ENCODE measurements at regions not wholly inside any gene's neighbourhood (a gene's known extent, or its start where the extent isn't known, plus 50 kb on each side); places are given as distances from the start of the nearest gene placed in this dataset.
A peak's percentile ranks its signal among the peaks of the same experiment; 100 is the strongest.

GRCh38 chr10:9709849-9710248 is 1307.8 kb upstream of the CELF2 start:
- Histone ChIP-seq H2BK5ac (ENCODE audit: low read depth, low read length, poor library complexity, severe bottlenecking) (no peak overlapping the region), H3K79me1 (ENCODE audit: low read depth in 1 of 2, low read length in 2 of 2) (no peaks in the 10 kb centered on the region), H4K8ac (ENCODE audit: low read depth in 2 of 2, low read length in 2 of 2) (peak overlapping the region in 1 of 2 experiments; percentile 40; a peak in 2 of 4 replicates), H4K5ac (ENCODE audit: low read depth, low read length) (no peak overlapping the region), H2AFZ (replicated peaks; ENCODE audit: low read length, poor library complexity) (no peak overlapping the region), H4K91ac (ENCODE audit: insufficient read depth, low read depth, low read length) (no peak overlapping the region), H2BK15ac (ENCODE audit: low read depth, low read length) (no peak overlapping the region), H3K27ac (ENCODE audit: insufficient read depth, low read length) (no peak overlapping the region), H2BK120ac (ENCODE audit: low read depth, low read length) (no peak overlapping the region), H3K27me3 (ENCODE audit: control insufficient read depth, insufficient read depth, low read length) (no peaks in the 10 kb centered on the region), H3K36me3 (ENCODE audit: control insufficient read depth, insufficient read depth, low read length) (no peaks in the 10 kb centered on the region), H2AK5ac (ENCODE audit: low read depth, low read length) (no peak overlapping the region), H2BK20ac (ENCODE audit: low read depth, low read length) (0 out of 2 replicates have a peak overlapping the region, but pooled peaks have one; percentile 11), H3K56ac (ENCODE audit: extremely low read depth, insufficient read depth, low read length) (no peak overlapping the region), H3K4me3 (ENCODE audit: insufficient read depth, low read depth, low read length) (no peak overlapping the region), H3K4me2 (ENCODE audit: low read depth, low read length) (peak overlapping the region; percentile 91), H3K4me1 (ENCODE audit: control insufficient read depth, insufficient read depth, low read length) (no peaks in the 10 kb centered on the region), H3K9me1 (ENCODE audit: insufficient read depth, low read length) (no peaks in the 10 kb centered on the region), H3K9me3 (ENCODE audit: control insufficient read depth, insufficient read depth, low read length) (peaks cover 7% of the 10 kb centered on the region), H3K23ac (ENCODE audit: low read depth, low read length) (no peak overlapping the region), H3K14ac (replicated peaks; ENCODE audit: low read depth, low read length) (no peak overlapping the region), H4K20me1 (ENCODE audit: insufficient read depth, low read length) (no peaks in the 10 kb centered on the region), H2AK9ac (replicated peaks; ENCODE audit: low read depth, low read length, poor library complexity) (no peak overlapping the region), H3K4ac (ENCODE audit: low read depth, low read length) (no peak overlapping the region), H3K9ac (ENCODE audit: low read depth, low read length) (no peak overlapping the region), H3K18ac (ENCODE audit: low read depth, low read length) (peak overlapping the region; percentile 27; the same call in 1 of the 2 replicates)
- WGBS, 2 experiments (ENCODE audit: extremely low coverage in 2 of 2, insufficient read length in 1 of 2), result no CpG with 5 or more reads among the region's 3 CpGs
- no peak for TF ChIP-seq MXI1 (IDR thresholded peaks at IDR 0.05; ENCODE audit: borderline replicate concordance, low read depth, low read length)
- no peak for TF ChIP-seq BHLHE40 (IDR thresholded peaks at IDR 0.05; ENCODE audit: low read depth, low read length)
- no peak for TF ChIP-seq RCOR1 (IDR thresholded peaks at IDR 0.05; ENCODE audit: insufficient replicate concordance, low read length)
- TF ChIP-seq SMC3 (IDR thresholded peaks at IDR 0.05; ENCODE audit: low read depth, low read length), result no peak
- in situ Hi-C loops (cut with MboI; ENCODE audit: low sequenced_read_pairs) (no loop called here), intact Hi-C loops (cut with micrococcal nuclease) (loop anchor here (5.0 kb wide), 1 partner anchor 63 kb away; no protein-coding TSS in a partner anchor), dilution Hi-C loops (cut with HindIII; ENCODE audit: low sequenced_read_pairs, unreplicated experiment) (no loop called here)
- DNase-seq (peak; percentile 31), ATAC-seq (ENCODE audit: low read depth) (peak; percentile 37)
- ChIA-PET CTCF (interaction anchor here (0.7 kb wide), 1 partner anchor 14 kb away, joined by 3 read pairs; no protein-coding TSS in a partner anchor), POLR2A (ENCODE audit: unreplicated experiment) (no interaction called here)
- BruUV-seq (replicated peaks), result no TSS peak

Data from IMR-90 (cell line).